Endothelial cell of umbilical vein (primary cell): ENCODE measurements at regions not wholly inside any gene's neighbourhood (a gene's known extent, or its start where the extent isn't known, plus 50 kb on each side); places are given as distances from the start of the nearest gene placed in this dataset.

ENCODE experiments used
- BruUV-seq: library from RNA; stranded (reverse); fragments of 400-500 nt; replicated peaks from 2 replicates; lab custom pipeline; 2021; lab: Mats Ljungman, UMichigan
- CTCF ChIA-PET: fragments of 300-600, 350-600 bp; sonication (Branson Sonifier 250); formaldehyde crosslinking; loops from one replicate; lab custom pipeline; 2021; ENCODE audit warnings: antibody characterized with exemption, inconsistent platforms; lab: Charles Lee
- POLR2A ChIA-PET: fragments of 300-600, 350-600 bp; sonication (Branson Sonifier 250); formaldehyde crosslinking; loops from one replicate; lab custom pipeline; 2021; ENCODE audit warnings: antibody characterized with exemption, inconsistent platforms; lab: Charles Lee
- DNase-seq: peaks from one replicate; pipeline ENCODE4 v3.0.0-alpha.2; 2011; ENCODE audit warnings: low read depth, low spot score
- FAIRE-seq: peaks from 2 replicates; lab custom pipeline; 2011; peaks lifted over from hg19 to GRCh38; lab: Jason Lieb, UNC
- H2AFZ ChIP-seq: 2 replicates; pipeline ENCODE4 v1.6.0; 2012; ENCODE audit warnings: low read depth, low read length, control low read depth, inconsistent platforms
- H3K27ac ChIP-seq: 2 replicates; pipeline ENCODE4 v1.5.1; 2011; ENCODE audit warnings: low read depth, mild to moderate bottlenecking, control low read depth, low read length, moderate library complexity; ENCODE audit not compliant: insufficient read depth
- H3K27me3 ChIP-seq, 2 experiments: 2 replicates each; pipeline versions ENCODE4 v1.6.0 to v1.6.1; 2011; ENCODE audit warnings: low read length in 2 of 2, mixed read lengths in 1 of 2; ENCODE audit not compliant: control insufficient read depth in 2 of 2, insufficient read depth in 2 of 2
- H3K36me3 ChIP-seq, 2 experiments: 2 replicates in 1 of 2; 3 replicates in 1 of 2; pipeline ENCODE4 v1.5.1; 2011; ENCODE audit warnings: low read length in 2 of 2, mild to moderate bottlenecking in 1 of 2, moderate library complexity in 1 of 2; ENCODE audit not compliant: control insufficient read depth in 2 of 2, insufficient read depth in 2 of 2; ENCODE audit errors: extremely low read depth in 1 of 2
- H3K4me1 ChIP-seq: 3 replicates; pipeline ENCODE4 v1.5.1; 2011; ENCODE audit warnings: mild to moderate bottlenecking, low read length; ENCODE audit not compliant: control insufficient read depth, insufficient read depth; ENCODE audit errors: extremely low read depth
- H3K4me2 ChIP-seq: 2 replicates; pipeline ENCODE4 v1.6.1; 2011; ENCODE audit warnings: low read length, control low read depth, mixed read lengths; ENCODE audit not compliant: insufficient read depth
- H3K4me3 ChIP-seq, 3 experiments: fragments of 200-600 bp in 1 of 3; sonication (generic), shearing (Covaris generic) in 1 of 3; replicated peaks in 1 of 3; 2 replicates each; pipeline ENCODE4 v1.5.1; 2011 to 2016; ENCODE audit warnings: control low read depth in 3 of 3, low read length in 3 of 3, mild to moderate bottlenecking in 2 of 3, inconsistent platforms in 1 of 3, low read depth in 1 of 3, moderate library complexity in 1 of 3; ENCODE audit not compliant: insufficient read depth in 1 of 3
- H3K79me2 ChIP-seq: 2 replicates; pipeline ENCODE4 v1.6.0; 2012; ENCODE audit warnings: low read length, inconsistent platforms; ENCODE audit not compliant: control insufficient read depth, insufficient read depth
- H3K9ac ChIP-seq: replicated peaks from 2 replicates; pipeline ENCODE3; 2011; ENCODE audit warnings: low read length, control low read depth; ENCODE audit not compliant: insufficient read depth; ENCODE audit errors: extremely low read depth
- H3K9me1 ChIP-seq: replicated peaks from 3 replicates; pipeline ENCODE4 v1.6.0; 2011; ENCODE audit warnings: mild to moderate bottlenecking, low read length; ENCODE audit not compliant: control insufficient read depth, insufficient read depth; ENCODE audit errors: extremely low read depth
- H3K9me3 ChIP-seq: replicated peaks from 2 replicates; pipeline ENCODE4 v1.5.1; 2012; ENCODE audit warnings: low read length, inconsistent platforms; ENCODE audit not compliant: control insufficient read depth, insufficient read depth
- H4K20me1 ChIP-seq: replicated peaks from 2 replicates; pipeline ENCODE3; 2011; ENCODE audit warnings: mild to moderate bottlenecking, low read length; ENCODE audit not compliant: control insufficient read depth, insufficient read depth; ENCODE audit errors: extremely low read depth
- EZH2 ChIP-seq: IDR thresholded peaks from 2 replicates; pipeline ENCODE4 v1.6.1; 2012; ENCODE audit warnings: borderline replicate concordance, low read depth, mild to moderate bottlenecking, moderate library complexity, low read length, inconsistent platforms; ENCODE audit not compliant: severe bottlenecking
- FOS ChIP-seq: IDR thresholded peaks from 2 replicates; pipeline ENCODE4 v1.6.1; 2011; ENCODE audit warnings: mild to moderate bottlenecking, low read length, moderate library complexity, borderline replicate concordance; ENCODE audit not compliant: insufficient read depth
- GATA2 ChIP-seq: IDR thresholded peaks from 2 replicates; pipeline ENCODE4 v1.7.0; 2011; ENCODE audit warnings: low read depth, mild to moderate bottlenecking, moderate library complexity, mixed read lengths, low read length; ENCODE audit not compliant: insufficient read length, insufficient read depth
- JUN ChIP-seq: IDR thresholded peaks from 2 replicates; pipeline ENCODE4 v1.6.1; 2011; ENCODE audit warnings: borderline replicate concordance, low read depth; ENCODE audit not compliant: insufficient read length, insufficient read depth
- MYC ChIP-seq: IDR thresholded peaks from one replicate; pipeline ENCODE4 v1.6.1; 2011; ENCODE audit warnings: mild to moderate bottlenecking, low read depth, low read length
- POLR2A ChIP-seq: IDR thresholded peaks from 2 replicates; pipeline ENCODE4 v1.6.1; 2012; ENCODE audit warnings: low read depth, mild to moderate bottlenecking, control low read depth, low read length
- POLR2AphosphoS5 ChIP-seq: IDR thresholded peaks from 2 replicates; pipeline ENCODE4 v1.6.1; 2012; ENCODE audit warnings: low read depth, mild to moderate bottlenecking, control low read depth, low read length, moderate library complexity; ENCODE audit not compliant: insufficient read depth
- dilution Hi-C: fragments of 300-500 bp; cut with MboI; formaldehyde crosslinking; loops from one replicate; pipeline ENCODE4 v1.15.0; 2019; ENCODE audit warnings: low sequenced_read_pairs; ENCODE audit not compliant: extremely low pct_ligation_motif_present
- intact Hi-C: fragments of 100-400 bp; cut with micrococcal nuclease; formaldehyde crosslinking; loops from one replicate; pipeline ENCODE4 v1.10.0; 2022
- TF ChIP-seq, protein P1 (sequence below), 2 donors: IDR thresholded peaks; 1 replicate in 1 of 2; 2 replicates in 1 of 2; pipeline ENCODE4 v1.5.1; 2011; ENCODE audit warnings: low read length in 2 of 2, mild to moderate bottlenecking in 2 of 2, moderate library complexity in 2 of 2, control low read depth in 1 of 2, inconsistent platforms in 1 of 2, low read depth in 1 of 2; ENCODE audit not compliant: insufficient read depth in 1 of 2; ENCODE audit errors: extremely low read depth in 1 of 2
- TF ChIP-seq, protein P2 (sequence below): IDR thresholded peaks from 2 replicates; pipeline ENCODE4 v1.6.1; 2011; ENCODE audit not compliant: insufficient read depth, insufficient read length

DNA sequence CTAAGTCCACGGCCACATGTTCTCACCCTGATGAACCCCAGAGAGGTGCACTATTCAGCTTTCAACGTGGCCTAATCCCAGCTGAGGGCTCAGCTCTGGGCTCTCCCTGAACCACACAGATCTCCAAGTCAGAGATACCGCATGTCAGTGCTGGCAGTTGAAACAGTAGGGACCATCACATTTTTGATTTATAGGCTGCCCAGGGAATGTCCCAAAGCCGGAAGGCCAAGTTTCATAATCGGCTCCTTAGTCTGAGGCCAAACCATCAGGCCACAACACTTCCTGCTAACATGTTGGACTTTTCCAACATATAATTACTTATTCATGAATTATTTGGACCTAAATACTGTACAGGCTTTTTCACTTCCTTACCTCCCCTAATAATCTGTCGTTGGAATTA, 91.9 kb upstream of the KLHL29 start:
- Histone ChIP-seq H3K4me2 (no peak overlapping the region), H3K9ac (no peak overlapping the region), H3K36me3 (no peaks in the 10 kb centered on the region), H3K27me3 (no peaks in the 10 kb centered on the region), H3K4me3 (no peak overlapping the region), H4K20me1 (no peaks in the 10 kb centered on the region), H3K9me1 (no peaks in the 10 kb centered on the region), H3K27ac (no peak overlapping the region), H3K4me1 (no peaks in the 10 kb centered on the region), H3K79me2 (no peaks in the 10 kb centered on the region), H2AFZ (no peak overlapping the region), H3K9me3 (no peaks in the 10 kb centered on the region)
- intact Hi-C loops (no loop called here), dilution Hi-C loops (no loop called here)
- ChIA-PET CTCF (interaction anchor here (1.1 kb wide), 1 partner anchor 11 kb away, joined by 3 read pairs; no protein-coding TSS in a partner anchor), POLR2A (no interaction called here)
- no peak for DNase-seq
- TF ChIP-seq, protein P1, sequence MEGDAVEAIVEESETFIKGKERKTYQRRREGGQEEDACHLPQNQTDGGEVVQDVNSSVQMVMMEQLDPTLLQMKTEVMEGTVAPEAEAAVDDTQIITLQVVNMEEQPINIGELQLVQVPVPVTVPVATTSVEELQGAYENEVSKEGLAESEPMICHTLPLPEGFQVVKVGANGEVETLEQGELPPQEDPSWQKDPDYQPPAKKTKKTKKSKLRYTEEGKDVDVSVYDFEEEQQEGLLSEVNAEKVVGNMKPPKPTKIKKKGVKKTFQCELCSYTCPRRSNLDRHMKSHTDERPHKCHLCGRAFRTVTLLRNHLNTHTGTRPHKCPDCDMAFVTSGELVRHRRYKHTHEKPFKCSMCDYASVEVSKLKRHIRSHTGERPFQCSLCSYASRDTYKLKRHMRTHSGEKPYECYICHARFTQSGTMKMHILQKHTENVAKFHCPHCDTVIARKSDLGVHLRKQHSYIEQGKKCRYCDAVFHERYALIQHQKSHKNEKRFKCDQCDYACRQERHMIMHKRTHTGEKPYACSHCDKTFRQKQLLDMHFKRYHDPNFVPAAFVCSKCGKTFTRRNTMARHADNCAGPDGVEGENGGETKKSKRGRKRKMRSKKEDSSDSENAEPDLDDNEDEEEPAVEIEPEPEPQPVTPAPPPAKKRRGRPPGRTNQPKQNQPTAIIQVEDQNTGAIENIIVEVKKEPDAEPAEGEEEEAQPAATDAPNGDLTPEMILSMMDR (IDR thresholded peaks at IDR 0.05; ENCODE audit: extremely low read depth in 1 of 2, insufficient read depth in 1 of 2, low read depth in 1 of 2, low read length in 2 of 2), result no peak
- no TSS peak for BruUV-seq
- no peak for FAIRE-seq

DNA sequence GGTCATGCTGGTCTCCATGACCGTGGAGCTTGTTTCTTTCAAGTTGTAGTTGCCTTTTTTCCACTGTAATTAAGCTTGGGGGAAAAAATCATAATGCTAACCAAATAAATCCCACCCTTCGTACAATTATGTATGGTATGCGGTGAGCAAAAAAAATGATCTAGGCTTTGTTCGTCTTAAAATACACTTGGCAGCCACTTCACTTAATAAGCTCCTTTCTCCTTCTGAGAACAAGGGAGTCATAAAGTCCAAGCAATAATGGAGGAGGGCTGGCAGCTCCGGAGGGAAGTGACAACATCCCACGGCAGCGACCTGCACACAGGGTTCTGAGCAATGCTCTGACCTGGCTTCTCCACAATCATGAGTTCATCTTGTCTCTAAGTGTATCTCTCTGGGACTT, 91.2 kb upstream of the KLHL29 start:
- Histone ChIP-seq H4K20me1 (no peaks in the 10 kb centered on the region), H3K4me3 (no peak overlapping the region), H3K79me2 (no peaks in the 10 kb centered on the region), H3K9me1 (no peaks in the 10 kb centered on the region), H3K4me1 (no peaks in the 10 kb centered on the region), H3K27me3 (no peaks in the 10 kb centered on the region), H3K9me3 (no peaks in the 10 kb centered on the region), H3K9ac (no peak overlapping the region), H2AFZ (no peak overlapping the region), H3K27ac (no peak overlapping the region), H3K36me3 (no peaks in the 10 kb centered on the region), H3K4me2 (no peak overlapping the region)
- FAIRE-seq, result no peak
- dilution Hi-C loops, result no loop called here
- POLR2A ChIA-PET, result no interaction called here
- no peak for DNase-seq
- intact Hi-C loops, result no loop called here
- TF ChIP-seq POLR2A (no peak), EZH2 (no peak), FOS (no peak), POLR2AphosphoS5 (no peak), JUN (no peak), MYC (no peak), GATA2 (no peak)
- TF ChIP-seq, protein P1 (IDR thresholded peaks at IDR 0.05; ENCODE audit: extremely low read depth in 1 of 2, insufficient read depth in 1 of 2, low read depth in 1 of 2, low read length in 2 of 2), result no peak
- TF ChIP-seq, protein P2, sequence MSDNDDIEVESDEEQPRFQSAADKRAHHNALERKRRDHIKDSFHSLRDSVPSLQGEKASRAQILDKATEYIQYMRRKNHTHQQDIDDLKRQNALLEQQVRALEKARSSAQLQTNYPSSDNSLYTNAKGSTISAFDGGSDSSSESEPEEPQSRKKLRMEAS, result no peak
- CTCF ChIA-PET, result no interaction called here
- BruUV-seq, result no TSS peak
